ENCODE measurements at regions not wholly inside any gene's neighbourhood (a gene's known extent, or its start where the extent isn't known, plus 50 kb on each side); places are given as distances from the start of the nearest gene placed in this dataset.
"Not testable (repeated sequence)": the region's sequence is repeated elsewhere in the genome, so short reads cannot be mapped to it uniquely, and the experiment has no call there.

- no peak for TF ChIP-seq CTCF (conservative IDR thresholded peaks at IDR 0.05)
- H3K4me1 Mint-ChIP-seq (ENCODE audit: unreplicated experiment), result peaks cover 12% of the 10 kb centered on the region
- H3K4me3 Mint-ChIP-seq, result no peak overlapping the region
- no peaks in the 10 kb centered on the region for H3K27me3 Mint-ChIP-seq
- peaks cover 1% of the 10 kb centered on the region for H3K9me3 Mint-ChIP-seq
- H3K27ac Mint-ChIP-seq, result peak overlapping the region; percentile 4
- H3K36me3 Mint-ChIP-seq, result no peaks in the 10 kb centered on the region
- no peak for DNase-seq (ENCODE audit: extremely low spot score, unreplicated experiment)
Measured at GRCh38 chr1:182249201-182249676, 142.4 kb downstream of the GLUL start.

- Mint-ChIP-seq H3K36me3 (no peaks in the 10 kb centered on the region), H3K4me3 (no peak overlapping the region), H3K27ac (no peak overlapping the region), H3K27me3 (no peaks in the 10 kb centered on the region), H3K4me1 (ENCODE audit: unreplicated experiment) (peaks cover 12% of the 10 kb centered on the region), H3K9me3 (peaks cover 4% of the 10 kb centered on the region)
- DNase-seq (ENCODE audit: extremely low spot score, unreplicated experiment), result no peak
- TF ChIP-seq CTCF (conservative IDR thresholded peaks at IDR 0.05), result no peak
Measured at GRCh38 chr1:182248721-182249120, 142.9 kb downstream of the GLUL start.

GRCh38 chr1:182247813-182248212 lies 143.8 kb downstream of the GLUL start:
- H3K27ac Mint-ChIP-seq; H3K27me3 Mint-ChIP-seq; H3K36me3 Mint-ChIP-seq; DNase-seq (ENCODE audit: extremely low spot score, unreplicated experiment); H3K4me1 Mint-ChIP-seq (ENCODE audit: unreplicated experiment); H3K4me3 Mint-ChIP-seq; H3K9me3 Mint-ChIP-seq: not testable (repeated sequence)

GRCh38 chr1:182246783-182247182 lies 144.8 kb downstream of the GLUL start:
- TF ChIP-seq CTCF (conservative IDR thresholded peaks at IDR 0.05), result no peak
- peaks cover 4% of the 10 kb centered on the region for H3K9me3 Mint-ChIP-seq
- no peak overlapping the region for H3K27ac Mint-ChIP-seq
- H3K36me3 Mint-ChIP-seq, result no peaks in the 10 kb centered on the region
- no peak overlapping the region for H3K4me3 Mint-ChIP-seq
- no peak for DNase-seq (ENCODE audit: extremely low spot score, unreplicated experiment)
- no peaks in the 10 kb centered on the region for H3K27me3 Mint-ChIP-seq
- peaks cover 8% of the 10 kb centered on the region for H3K4me1 Mint-ChIP-seq (ENCODE audit: unreplicated experiment)

GRCh38 chr1:182245040-182245439 lies 146.6 kb downstream of the GLUL start:
- DNase-seq (ENCODE audit: extremely low spot score, unreplicated experiment), result no peak
- TF ChIP-seq CTCF (conservative IDR thresholded peaks at IDR 0.05), result no peak
- Mint-ChIP-seq H3K9me3 (peaks cover 4% of the 10 kb centered on the region), H3K4me1 (ENCODE audit: unreplicated experiment) (peaks cover 8% of the 10 kb centered on the region), H3K27ac (no peak overlapping the region), H3K4me3 (no peak overlapping the region), H3K36me3 (no peaks in the 10 kb centered on the region), H3K27me3 (no peaks in the 10 kb centered on the region)

- H3K36me3 Mint-ChIP-seq, result no peaks in the 10 kb centered on the region
- no peaks in the 10 kb centered on the region for H3K27me3 Mint-ChIP-seq
- H3K4me1 Mint-ChIP-seq (ENCODE audit: unreplicated experiment), result peaks cover 8% of the 10 kb centered on the region
- H3K9me3 Mint-ChIP-seq, result peaks cover 4% of the 10 kb centered on the region
- no peak for TF ChIP-seq CTCF (conservative IDR thresholded peaks at IDR 0.05)
- no peak for DNase-seq (ENCODE audit: extremely low spot score, unreplicated experiment)
- no peak overlapping the region for H3K27ac Mint-ChIP-seq
- no peak overlapping the region for H3K4me3 Mint-ChIP-seq
Measured at GRCh38 chr1:182244451-182244850, 147.1 kb downstream of the GLUL start.
